Suprapubic skin (tissue), 4 donors: ENCODE measurements at regions not wholly inside any gene's neighbourhood (a gene's known extent, or its start where the extent isn't known, plus 50 kb on each side); places are given as distances from the start of the nearest gene placed in this dataset.

Source experiments
- CTCF ChIP-seq, 2 donors: fragments of 200-600 bp in 1 of 2; fragments of 450-650 bp in 1 of 2; sonication (generic) in 1 of 2; IDR thresholded peaks; one replicate each; pipeline ENCODE4 v1.5.1; 2016 to 2019; ENCODE audit warnings: antibody characterized with exemption in 2 of 2, mild to moderate bottlenecking in 1 of 2, moderate library complexity in 1 of 2
- EP300 ChIP-seq: sonication (generic); formaldehyde crosslinking; IDR thresholded peaks from one replicate; pipeline ENCODE4 v1.6.1; 2017; ENCODE audit warnings: antibody characterized with exemption
- POLR2A ChIP-seq, 2 donors: fragments of 450-650 bp; IDR thresholded peaks; one replicate each; pipeline ENCODE4 v1.6.1; 2017; ENCODE audit warnings: antibody characterized with exemption in 2 of 2, mild to moderate bottlenecking in 2 of 2, moderate library complexity in 2 of 2
- POLR2AphosphoS5 ChIP-seq, 3 donors: sonication (generic); formaldehyde crosslinking; IDR thresholded peaks; one replicate each; pipeline ENCODE4 v1.6.1; 2017; ENCODE audit warnings: antibody characterized with exemption in 3 of 3

- TF ChIP-seq POLR2A (IDR thresholded peaks at IDR 0.05) (no peak), CTCF (IDR thresholded peaks at IDR 0.05) (no peak), EP300 (no peak), POLR2AphosphoS5 (IDR thresholded peaks at IDR 0.05) (no peak)
Observed at GRCh38 chr18:60981682-60982328, 351.4 kb upstream of the CDH20 start.
